Colonic mucosa (tissue), 4 donors: ENCODE measurements at regions not wholly inside any gene's neighbourhood (a gene's known extent, or its start where the extent isn't known, plus 50 kb on each side); places are given as distances from the start of the nearest gene placed in this dataset.
"Not testable (repeated sequence)": the region's sequence is repeated elsewhere in the genome, so short reads cannot be mapped to it uniquely, and the experiment has no call there.

Source experiments
- DNase-seq: peaks from one replicate; pipeline ENCODE4 v3.0.0-alpha.2; 2020
- H3K27ac ChIP-seq: fragments of 200-600 bp; one replicate; pipeline ENCODE4 v1.8.0; 2021
- H3K27me3 ChIP-seq: fragments of 200-600 bp; one replicate; pipeline ENCODE4 v1.8.0; 2021
- H3K36me3 ChIP-seq: fragments of 200-600 bp; one replicate; pipeline ENCODE4 v1.8.0; 2021
- H3K4me1 ChIP-seq: fragments of 200-600 bp; one replicate; pipeline ENCODE4 v1.8.0; 2021; ENCODE audit warnings: mild to moderate bottlenecking
- H3K4me3 ChIP-seq: fragments of 200-600 bp; one replicate; pipeline ENCODE4 v1.8.0; 2021
- H3K9ac ChIP-seq, 2 donors: one replicate each; pipeline ENCODE4 v1.7.0; 2013; ENCODE audit warnings: control low read depth in 2 of 2, low read depth in 2 of 2, low read length in 2 of 2
- H3K9me3 ChIP-seq: fragments of 200-600 bp; one replicate; pipeline ENCODE4 v1.8.0; 2021
- intact Hi-C: fragments of 100-400 bp; cut with DNase I; formaldehyde crosslinking; loops from one replicate; pipeline ENCODE4 v1.14.1; 2022
- TF ChIP-seq, protein P1 (sequence below): fragments of 200-600 bp; IDR thresholded peaks from one replicate; pipeline ENCODE4 v1.8.0; 2022; ENCODE audit warnings: antibody characterized with exemption, mild to moderate bottlenecking
- donor health status: healthy.
- donor health status: DM: no; HTN: no; CAD: no.
- donor health status: DM: no; HTN: no; CAD: no.

DNA sequence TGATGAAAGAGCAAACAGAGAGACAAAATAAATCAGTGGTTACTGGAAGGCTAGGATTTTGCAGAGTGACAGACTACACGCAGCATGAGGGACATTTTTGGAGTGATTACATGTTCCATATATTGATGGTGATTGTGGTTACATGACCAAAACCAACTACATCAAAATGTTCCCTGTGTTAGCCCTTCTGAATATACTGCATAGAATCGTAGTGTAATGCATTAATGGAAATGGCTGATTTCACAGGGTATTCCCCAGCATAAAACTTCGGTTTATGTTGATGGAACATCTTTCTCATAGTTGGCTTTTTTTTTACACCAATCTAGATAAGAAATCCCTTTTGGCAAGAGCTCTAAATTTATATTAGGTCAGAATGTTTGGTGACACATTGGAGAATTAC, 191.3 kb upstream of the CMC1 start:
- no peak overlapping the region for H3K27ac ChIP-seq
- TF ChIP-seq, protein P1, sequence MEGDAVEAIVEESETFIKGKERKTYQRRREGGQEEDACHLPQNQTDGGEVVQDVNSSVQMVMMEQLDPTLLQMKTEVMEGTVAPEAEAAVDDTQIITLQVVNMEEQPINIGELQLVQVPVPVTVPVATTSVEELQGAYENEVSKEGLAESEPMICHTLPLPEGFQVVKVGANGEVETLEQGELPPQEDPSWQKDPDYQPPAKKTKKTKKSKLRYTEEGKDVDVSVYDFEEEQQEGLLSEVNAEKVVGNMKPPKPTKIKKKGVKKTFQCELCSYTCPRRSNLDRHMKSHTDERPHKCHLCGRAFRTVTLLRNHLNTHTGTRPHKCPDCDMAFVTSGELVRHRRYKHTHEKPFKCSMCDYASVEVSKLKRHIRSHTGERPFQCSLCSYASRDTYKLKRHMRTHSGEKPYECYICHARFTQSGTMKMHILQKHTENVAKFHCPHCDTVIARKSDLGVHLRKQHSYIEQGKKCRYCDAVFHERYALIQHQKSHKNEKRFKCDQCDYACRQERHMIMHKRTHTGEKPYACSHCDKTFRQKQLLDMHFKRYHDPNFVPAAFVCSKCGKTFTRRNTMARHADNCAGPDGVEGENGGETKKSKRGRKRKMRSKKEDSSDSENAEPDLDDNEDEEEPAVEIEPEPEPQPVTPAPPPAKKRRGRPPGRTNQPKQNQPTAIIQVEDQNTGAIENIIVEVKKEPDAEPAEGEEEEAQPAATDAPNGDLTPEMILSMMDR, result no peak
- DNase-seq, result no peak
- no peaks in the 10 kb centered on the region for H3K9me3 ChIP-seq
- no peak overlapping the region for H3K9ac ChIP-seq
- intact Hi-C loops, result no loop called here
- no peaks in the 10 kb centered on the region for H3K4me1 ChIP-seq
- no peaks in the 10 kb centered on the region for H3K36me3 ChIP-seq
- H3K4me3 ChIP-seq, result no peak overlapping the region
- no peaks in the 10 kb centered on the region for H3K27me3 ChIP-seq

DNA sequence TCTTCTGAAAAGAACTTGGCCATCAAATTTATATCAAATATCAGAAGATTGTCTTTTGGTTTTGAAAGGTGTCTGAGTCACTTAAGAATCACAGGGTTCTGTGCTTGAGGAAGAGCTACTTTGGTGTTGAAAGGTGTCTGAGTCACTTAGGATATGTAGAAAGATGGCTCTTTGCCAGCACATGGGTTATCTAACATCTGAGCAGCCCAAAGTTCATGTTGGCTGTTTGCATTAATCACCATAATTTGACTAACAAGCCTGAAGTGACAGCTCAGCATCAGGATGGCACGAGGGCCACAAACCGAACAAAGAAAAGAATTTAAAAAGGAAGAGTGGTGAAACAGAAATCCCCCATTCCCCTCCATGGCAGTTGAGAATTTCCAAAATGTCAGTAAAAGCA, 190.5 kb upstream of the CMC1 start:
- H3K27me3 ChIP-seq, result no peaks in the 10 kb centered on the region
- no peak overlapping the region for H3K4me3 ChIP-seq
- no peaks in the 10 kb centered on the region for H3K36me3 ChIP-seq
- H3K4me1 ChIP-seq, result no peaks in the 10 kb centered on the region
- peak; percentile 56 for DNase-seq
- TF ChIP-seq, protein P1, result no peak
- no peaks in the 10 kb centered on the region for H3K9me3 ChIP-seq
- intact Hi-C loops, result no loop called here
- no peak overlapping the region for H3K27ac ChIP-seq
- H3K9ac ChIP-seq, result no peak overlapping the region

DNA sequence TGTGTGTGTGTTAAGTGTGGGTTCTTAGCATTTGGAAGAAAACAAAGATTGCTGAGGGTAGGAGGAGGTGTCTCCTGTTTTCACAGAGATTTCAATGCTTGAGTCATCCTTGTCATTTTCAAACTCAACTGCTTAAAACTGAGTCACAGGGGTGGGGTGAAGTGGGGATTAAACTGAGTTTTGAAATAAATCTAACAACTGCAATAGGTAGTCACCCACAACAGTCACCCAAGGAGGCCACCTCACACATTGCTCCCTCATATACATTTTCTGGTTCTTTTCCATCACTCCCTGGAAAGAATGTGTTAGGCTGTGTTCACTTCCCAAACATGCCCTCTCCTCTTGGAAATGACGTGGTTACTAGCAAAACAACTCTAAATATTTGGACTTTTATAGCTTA, 187.7 kb upstream of the CMC1 start:
- H3K9me3 ChIP-seq, result no peaks in the 10 kb centered on the region
- no peaks in the 10 kb centered on the region for H3K27me3 ChIP-seq
- H3K4me3 ChIP-seq, result no peak overlapping the region
- no peak for DNase-seq
- intact Hi-C loops, result no loop called here
- no peaks in the 10 kb centered on the region for H3K4me1 ChIP-seq
- no peaks in the 10 kb centered on the region for H3K36me3 ChIP-seq
- no peak overlapping the region for H3K9ac ChIP-seq
- H3K27ac ChIP-seq, result no peak overlapping the region
- TF ChIP-seq, protein P1, result no peak

DNA sequence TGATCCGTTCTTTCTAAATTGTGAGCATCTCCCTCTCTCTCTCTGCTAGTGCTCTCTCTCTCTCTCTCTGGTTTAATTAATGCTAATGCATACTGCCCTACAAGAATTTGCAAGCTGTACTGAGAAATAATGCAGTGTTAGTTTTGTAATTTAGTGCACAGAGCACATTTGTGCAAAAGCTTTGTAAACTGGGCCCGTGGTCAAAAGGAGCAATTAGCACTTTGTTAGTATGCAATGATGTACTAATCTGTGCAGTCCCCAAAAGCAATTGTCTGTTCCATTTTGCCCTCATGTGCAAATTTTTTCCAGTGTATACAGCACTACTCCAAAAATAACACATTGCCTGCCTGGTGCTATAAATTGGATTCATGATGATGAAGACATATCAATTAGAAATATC, 184.6 kb upstream of the CMC1 start:
- TF ChIP-seq, protein P1, result no peak
- H3K4me3 ChIP-seq, result no peak overlapping the region
- H3K27ac ChIP-seq, result no peak overlapping the region
- no peaks in the 10 kb centered on the region for H3K4me1 ChIP-seq
- H3K9ac ChIP-seq, result no peak overlapping the region
- no peaks in the 10 kb centered on the region for H3K9me3 ChIP-seq
- no peaks in the 10 kb centered on the region for H3K27me3 ChIP-seq
- no peak for DNase-seq
- intact Hi-C loops, result no loop called here
- H3K36me3 ChIP-seq, result no peaks in the 10 kb centered on the region

DNA sequence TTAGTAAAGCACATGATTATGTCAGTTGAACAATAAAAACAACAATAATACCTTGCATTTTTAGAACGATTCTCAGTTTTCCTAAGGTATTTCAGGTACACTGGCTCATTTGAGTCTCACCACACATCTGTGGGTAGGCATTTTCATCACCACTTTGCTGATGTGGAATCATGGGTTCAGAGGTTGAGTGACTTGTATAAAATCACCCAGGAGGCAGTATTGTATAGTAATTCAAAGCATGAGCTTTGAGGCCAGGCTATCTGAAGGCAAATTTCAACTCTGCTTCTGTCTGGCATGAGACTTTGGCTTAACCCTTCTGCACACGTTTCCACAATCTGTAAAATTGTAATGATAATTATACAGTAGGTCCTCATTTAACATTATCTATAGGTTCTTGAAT, 183.9 kb upstream of the CMC1 start:
- Histone ChIP-seq H3K4me1 (no peaks in the 10 kb centered on the region), H3K4me3 (no peak overlapping the region), H3K36me3 (no peaks in the 10 kb centered on the region), H3K9me3 (no peaks in the 10 kb centered on the region), H3K9ac (no peak overlapping the region), H3K27me3 (no peaks in the 10 kb centered on the region), H3K27ac (no peak overlapping the region)
- TF ChIP-seq, protein P1, result no peak
- intact Hi-C loops, result no loop called here
- DNase-seq, result no peak

DNA sequence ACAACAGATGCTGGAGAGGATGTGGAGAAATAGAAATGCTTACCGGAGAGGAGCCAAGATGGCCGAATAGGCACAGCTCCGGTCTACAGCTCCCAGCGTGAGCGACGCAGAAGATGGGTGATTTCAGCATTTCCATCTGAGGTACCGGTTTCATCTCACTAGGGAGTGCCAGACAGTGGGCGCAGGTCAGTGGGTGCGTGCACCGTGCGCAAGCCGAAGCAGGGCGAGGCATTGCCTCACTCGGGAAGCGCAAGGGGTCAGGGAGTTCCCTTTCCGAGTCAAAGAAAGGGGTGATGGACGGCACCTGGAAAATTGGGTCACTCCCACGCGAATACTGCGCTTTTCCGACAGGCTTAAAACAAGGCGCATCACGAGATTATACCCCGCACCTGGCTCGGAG, 182.2 kb upstream of the CMC1 start:
- DNase-seq, H3K4me1 ChIP-seq, H3K4me3 ChIP-seq, H3K36me3 ChIP-seq, H3K9me3 ChIP-seq, H3K27me3 ChIP-seq, H3K27ac ChIP-seq, intact Hi-C loops, H3K9ac ChIP-seq: not testable (repeated sequence)
